SK-N-SH treated with all-trans-retinoic acid at 6 μM for 48 hours (cell line): ENCODE measurements at regions not wholly inside any gene's neighbourhood (a gene's known extent, or its start where the extent isn't known, plus 50 kb on each side); places are given as distances from the start of the nearest gene placed in this dataset.

ENCODE experiments used
- ATAC-seq: fragments of 200-7000 bp; cut with Tn5 transposase; 3 replicates; pipeline ENCODE4 v1.9.1; 2020; ENCODE audit warnings: mild to moderate bottlenecking, moderate library complexity
- ARNTL ChIP-seq: fragments of 450-650 bp; formaldehyde crosslinking; IDR thresholded peaks from 2 replicates; pipeline ENCODE4 v1.5.0; 2020; ENCODE audit warnings: low read depth, mild to moderate bottlenecking, moderate library complexity, borderline replicate concordance
- BACH2 ChIP-seq: fragments of 250-450 bp; sonication (Bioruptor Pico); IDR thresholded peaks from 2 replicates; pipeline ENCODE4 v1.9.0; 2021; ENCODE audit warnings: mild to moderate bottlenecking, borderline replicate concordance
- CREB5 ChIP-seq: fragments of 250-450 bp; sonication (Bioruptor Pico); IDR thresholded peaks from 2 replicates; pipeline ENCODE4 v1.5.1; 2020; ENCODE audit warnings: low read depth, mild to moderate bottlenecking, moderate library complexity
- CSDC2 ChIP-seq: fragments of 250-450 bp; sonication (Bioruptor Pico); IDR thresholded peaks from 2 replicates; pipeline ENCODE4 v1.5.0; 2020; ENCODE audit warnings: mild to moderate bottlenecking, moderate library complexity
- CSRNP3 ChIP-seq: fragments of 250-450 bp; sonication (Bioruptor Pico); IDR thresholded peaks from 2 replicates; pipeline ENCODE4 v1.5.1; 2021; ENCODE audit warnings: mild to moderate bottlenecking, moderate library complexity
- ESRRG ChIP-seq: fragments of 250-450 bp; sonication (Bioruptor Pico); IDR thresholded peaks from 2 replicates; pipeline ENCODE4 v1.6.1; 2021; ENCODE audit warnings: mild to moderate bottlenecking
- GLIS3 ChIP-seq: fragments of 250-450 bp; sonication (Bioruptor Pico); IDR thresholded peaks from 2 replicates; pipeline ENCODE4 v1.5.0; 2020; ENCODE audit warnings: mild to moderate bottlenecking, moderate library complexity
- ISL1 ChIP-seq: fragments of 250-450 bp; sonication (Bioruptor Pico); IDR thresholded peaks from 2 replicates; pipeline ENCODE4 v2.1.2; 2022; ENCODE audit warnings: mild to moderate bottlenecking, moderate library complexity
- OSR1 ChIP-seq: fragments of 250-450 bp; sonication (Bioruptor Pico); IDR thresholded peaks from 2 replicates; pipeline ENCODE4 v1.8.0; 2022; ENCODE audit warnings: moderate library complexity, mild to moderate bottlenecking, inconsistent platforms
- POU6F1 ChIP-seq: fragments of 250-450 bp; sonication (Bioruptor Pico); IDR thresholded peaks from 2 replicates; pipeline ENCODE4 v1.8.0; 2021; ENCODE audit warnings: low read depth, mild to moderate bottlenecking, moderate library complexity, borderline replicate concordance
- RARB ChIP-seq: fragments of 250-450 bp; sonication (Bioruptor Pico); IDR thresholded peaks from 2 replicates; pipeline ENCODE4 v1.8.0; 2021; ENCODE audit warnings: mild to moderate bottlenecking, moderate library complexity
- SNAI2 ChIP-seq: fragments of 250-450 bp; sonication (Bioruptor Pico); IDR thresholded peaks from 2 replicates; pipeline ENCODE4 v1.5.0; 2020; ENCODE audit warnings: mild to moderate bottlenecking, moderate library complexity
- TCF4 ChIP-seq: fragments of 250-450 bp; sonication (Bioruptor Pico); IDR thresholded peaks from 2 replicates; pipeline ENCODE4 v1.8.0; 2021; ENCODE audit warnings: mild to moderate bottlenecking, moderate library complexity, borderline replicate concordance
- TOX ChIP-seq: fragments of 250-450 bp; sonication (Bioruptor Pico); IDR thresholded peaks from 2 replicates; pipeline ENCODE4 v1.8.0; 2021; ENCODE audit warnings: mild to moderate bottlenecking, moderate library complexity, borderline replicate concordance
- TSHZ2 ChIP-seq: fragments of 250-450 bp; sonication (Bioruptor Pico); IDR thresholded peaks from 2 replicates; pipeline ENCODE4 v1.5.0; 2020; ENCODE audit warnings: mild to moderate bottlenecking, moderate library complexity
- ZC3H10 ChIP-seq: fragments of 250-450 bp; sonication (Bioruptor Pico); IDR thresholded peaks from 2 replicates; pipeline ENCODE4 v1.5.1; 2021; ENCODE audit warnings: mild to moderate bottlenecking, moderate library complexity
- ZFP3 ChIP-seq: fragments of 250-450 bp; sonication (Bioruptor Pico); IDR thresholded peaks from 2 replicates; pipeline ENCODE4 v1.5.0; 2020; ENCODE audit warnings: mild to moderate bottlenecking, moderate library complexity
- ZFP30 ChIP-seq: fragments of 450-650 bp; formaldehyde crosslinking; IDR thresholded peaks from 2 replicates; pipeline ENCODE4 v1.5.0; 2022; ENCODE audit warnings: mild to moderate bottlenecking, moderate library complexity
- ZNF565 ChIP-seq: fragments of 450-650 bp; formaldehyde crosslinking; conservative IDR thresholded peaks from 2 replicates; pipeline ENCODE4 v1.5.0; 2020; ENCODE audit warnings: low read depth, mild to moderate bottlenecking, moderate library complexity
- ZNF70 ChIP-seq: fragments of 450-650 bp; formaldehyde crosslinking; IDR thresholded peaks from 2 replicates; pipeline ENCODE4 v1.5.0; 2020; ENCODE audit warnings: mild to moderate bottlenecking, moderate library complexity

GRCh38 chr5:4191041-4191440, 595.4 kb downstream of the IRX1 start:
- TF ChIP-seq ZNF70 (CRISPR knock-in tag) (no peak), ZC3H10 (CRISPR knock-in tag) (no peak), TCF4 (CRISPR knock-in tag) (no peak), ISL1 (no peak), TOX (CRISPR knock-in tag) (no peak), ESRRG (CRISPR knock-in tag) (no peak), ZFP3 (CRISPR knock-in tag) (no peak), ARNTL (CRISPR knock-in tag) (no peak), CREB5 (CRISPR knock-in tag) (no peak), ZNF565 (CRISPR knock-in tag) (no peak), BACH2 (CRISPR knock-in tag) (no peak), SNAI2 (CRISPR knock-in tag) (no peak), GLIS3 (CRISPR knock-in tag) (no peak), CSDC2 (CRISPR knock-in tag) (no peak), ZFP30 (CRISPR knock-in tag) (no peak)
- no peak for ATAC-seq

GRCh38 chr5:4191703-4192102, 596.1 kb downstream of the IRX1 start:
- ATAC-seq: no peak
- TF ChIP-seq ZNF565 (CRISPR knock-in tag) (no peak), SNAI2 (CRISPR knock-in tag) (no peak), OSR1 (CRISPR knock-in tag) (no peak), TCF4 (CRISPR knock-in tag) (no peak), TSHZ2 (CRISPR knock-in tag) (no peak), POU6F1 (no peak), ARNTL (CRISPR knock-in tag) (no peak), CSRNP3 (no peak), CREB5 (CRISPR knock-in tag) (no peak), ZNF70 (CRISPR knock-in tag) (no peak), GLIS3 (CRISPR knock-in tag) (no peak), ESRRG (CRISPR knock-in tag) (no peak), CSDC2 (CRISPR knock-in tag) (no peak)

- TF ChIP-seq ZNF70 (CRISPR knock-in tag): no peak
- no peak for TF ChIP-seq CSDC2 (CRISPR knock-in tag)
- no peak for TF ChIP-seq ZFP3 (CRISPR knock-in tag)
- TF ChIP-seq GLIS3 (CRISPR knock-in tag): no peak
- no peak for TF ChIP-seq TCF4 (CRISPR knock-in tag)
- TF ChIP-seq CREB5 (CRISPR knock-in tag): no peak
- no peak for TF ChIP-seq TSHZ2 (CRISPR knock-in tag)
- TF ChIP-seq CSRNP3: no peak
- TF ChIP-seq ZFP30 (CRISPR knock-in tag): no peak
- TF ChIP-seq OSR1 (CRISPR knock-in tag): no peak
- no peak for TF ChIP-seq BACH2 (CRISPR knock-in tag)
- no peak for TF ChIP-seq ARNTL (CRISPR knock-in tag)
- TF ChIP-seq ISL1: no peak
- TF ChIP-seq ZC3H10 (CRISPR knock-in tag): no peak
- TF ChIP-seq RARB (CRISPR knock-in tag): no peak
- TF ChIP-seq, all 23 proteins: peak for 0
- no peak for ATAC-seq
Observed at GRCh38 chr5:4192111-4192510, 596.5 kb downstream of the IRX1 start.
